ENCODE measurements at regions not wholly inside any gene's neighbourhood (a gene's known extent, or its start where the extent isn't known, plus 50 kb on each side); places are given as distances from the start of the nearest gene placed in this dataset.
"Not testable (repeated sequence)": the region's sequence is repeated elsewhere in the genome, so short reads cannot be mapped to it uniquely, and the experiment has no call there.

DNA sequence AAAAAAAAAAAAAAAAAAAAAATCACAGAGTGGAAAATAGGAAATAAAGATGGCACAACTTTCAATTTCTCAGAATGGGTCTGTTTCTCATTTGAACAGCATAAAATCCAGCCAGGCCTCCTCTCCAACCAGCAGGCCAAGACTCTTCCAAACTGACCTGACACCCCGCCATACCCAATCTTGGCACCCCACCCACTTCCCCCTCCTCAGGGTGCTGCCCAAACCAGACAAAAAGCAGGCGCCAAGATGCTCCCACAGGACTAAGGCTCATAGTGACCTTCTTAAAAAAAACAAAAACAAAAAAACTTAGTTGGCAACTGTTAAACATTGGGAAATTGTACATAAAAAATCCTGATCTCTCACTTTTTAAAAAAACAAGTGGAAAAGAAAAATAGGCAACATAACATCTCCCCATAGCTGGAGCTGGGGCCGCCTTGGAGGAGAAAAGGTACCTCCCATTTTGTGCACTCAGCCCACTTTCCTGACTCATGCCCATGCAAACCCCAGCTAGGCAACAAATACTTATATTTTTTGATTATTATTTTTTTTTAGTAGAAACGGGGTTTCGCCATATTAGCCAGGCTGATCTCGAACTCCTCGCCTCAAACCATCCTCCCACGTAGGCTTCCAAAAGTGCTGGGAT is 205.9 kb downstream of the NPIPA8 start:
- TF ChIP-seq CTCF (IDR thresholded peaks at IDR 0.05 in 4 of 5, conservative IDR thresholded peaks at IDR 0.05 in 1 of 5); POLR2A (IDR thresholded peaks at IDR 0.05): not testable (repeated sequence)
